Ovary (tissue), 7 donors: ENCODE measurements at regions not wholly inside any gene's neighbourhood (a gene's known extent, or its start where the extent isn't known, plus 50 kb on each side); places are given as distances from the start of the nearest gene placed in this dataset.

Experiments
- DNase-seq, 5 donors: peaks; one replicate each; pipeline ENCODE4 v3.0.0-alpha.2; 2019 to 2020
- H3K27ac ChIP-seq, 2 donors: fragments of 200-600 bp; one replicate each; pipeline versions ENCODE4 v1.5.1 to v1.8.0; 2019 to 2022
- H3K27me3 ChIP-seq: fragments of 200-600 bp; one replicate; pipeline ENCODE4 v1.8.0; 2022
- H3K36me3 ChIP-seq: fragments of 200-600 bp; sonication (generic); one replicate; pipeline ENCODE4 v1.5.1; 2019
- H3K4me1 ChIP-seq: one replicate; pipeline ENCODE4 v1.8.1; 2013; ENCODE audit warnings: mild to moderate bottlenecking, moderate library complexity; ENCODE audit not compliant: insufficient read depth
- H3K4me3 ChIP-seq: fragments of 200-600 bp; sonication (generic); one replicate; pipeline ENCODE4 v1.5.1; 2017
- H3K9me3 ChIP-seq, 2 donors: fragments of 200-600 bp in 1 of 2; sonication (generic) in 1 of 2; one replicate each; pipeline versions ENCODE4 v1.5.1 to v1.8.1; 2013 to 2019; ENCODE audit warnings: mild to moderate bottlenecking in 1 of 2, moderate library complexity in 1 of 2
- CTCF ChIP-seq, 3 donors: fragments of 450-650 bp in 2 of 3; fragments of 200-600 bp in 1 of 3; IDR thresholded peaks; one replicate each; pipeline versions ENCODE4 v1.5.1 to v1.8.0; 2016 to 2022; ENCODE audit warnings: antibody characterized with exemption in 3 of 3, mild to moderate bottlenecking in 1 of 3
- EP300 ChIP-seq: sonication (generic); formaldehyde crosslinking; IDR thresholded peaks from one replicate; pipeline ENCODE4 v1.6.1; 2017; ENCODE audit warnings: antibody characterized with exemption
- POLR2A ChIP-seq: fragments of 450-650 bp; IDR thresholded peaks from one replicate; pipeline ENCODE4 v1.6.1; 2017; ENCODE audit warnings: antibody characterized with exemption, mild to moderate bottlenecking, moderate library complexity
- WGBS, 3 donors: extraction: QIAGEN DNeasy Blood & Tissue Kit in 1 of 3; methylation state at CpG; one replicate each; pipeline versions ENCODE4 v1.1.5 to v1.1.7; 2013 to 2017; 5-methylcytosine and 5-hydroxymethylcytosine counted together
- intact Hi-C, 4 donors: fragments of 100-400 bp; cut with DNase I; formaldehyde crosslinking; loops; one replicate each; pipeline versions ENCODE4 v1.11.0 to v1.15.1; 2022 to 2023
- donor health status: DM: no; HTN: no; CAD: no; lungs with moderate emphysema.
- donor health status: DM: no; HTN: no; CAD: no.
- donor health status: Bipolar disorder and iron deficiency.
- donor health status: DM: no; HTN: no; CAD: no.
- donor health status: DM: yes; HTN: yes; CAD: no.

- Histone ChIP-seq H3K27me3 (no peaks in the 10 kb centered on the region), H3K4me1 (no peaks in the 10 kb centered on the region), H3K27ac (no peak overlapping the region), H3K36me3 (no peaks in the 10 kb centered on the region), H3K4me3 (no peak overlapping the region), H3K9me3 (no peaks in the 10 kb centered on the region)
- intact Hi-C loops, result no loop called here
- TF ChIP-seq POLR2A (no peak), CTCF (IDR thresholded peaks at IDR 0.05) (no peak), EP300 (no peak)
- no peak for DNase-seq
These were observed 595.1 kb downstream of the SNAPC1 start for GRCh38 chr14:62357362-62357761.

DNA sequence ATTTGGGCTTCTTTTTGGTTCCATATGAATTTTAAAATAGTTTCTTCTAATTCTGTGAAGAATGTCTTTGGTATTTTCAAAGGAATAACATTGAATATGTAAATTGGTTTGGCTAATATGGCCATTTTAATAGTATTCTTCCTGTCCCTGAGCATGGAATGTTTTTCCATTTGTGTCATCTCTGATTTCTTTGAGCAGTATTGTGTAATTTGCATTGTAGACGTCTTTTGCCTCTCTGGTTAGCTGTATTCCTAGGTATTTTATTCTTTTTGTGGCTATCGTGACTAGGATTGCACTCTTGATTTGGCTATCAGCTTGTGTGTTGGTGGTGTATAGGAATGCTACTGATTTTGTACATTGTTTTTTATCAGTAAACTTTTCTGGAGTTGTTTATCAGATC, 601.9 kb downstream of the SNAPC1 start:
- no peaks in the 10 kb centered on the region for H3K4me1 ChIP-seq
- H3K27ac ChIP-seq, result no peak overlapping the region
- WGBS, 3 donors, result 52 to 62% (median 61%) methylated on average over 2 of the region's 2 CpGs
- TF ChIP-seq EP300 (no peak), POLR2A (no peak), CTCF (IDR thresholded peaks at IDR 0.05) (no peak)
- H3K4me3 ChIP-seq, result no peak overlapping the region
- intact Hi-C loops, result no loop called here
- no peak for DNase-seq
- no peaks in the 10 kb centered on the region for H3K36me3 ChIP-seq
- H3K27me3 ChIP-seq, result no peaks in the 10 kb centered on the region
- no peaks in the 10 kb centered on the region for H3K9me3 ChIP-seq

- no peaks in the 10 kb centered on the region for H3K27me3 ChIP-seq
- WGBS, 3 donors, result 60 to 67% (median 60%) methylated on average over 4 of the region's 4 CpGs
- H3K4me1 ChIP-seq, result no peaks in the 10 kb centered on the region
- no peak overlapping the region for H3K4me3 ChIP-seq
- DNase-seq, result no peak
- no peaks in the 10 kb centered on the region for H3K9me3 ChIP-seq
- no peak for TF ChIP-seq POLR2A
- TF ChIP-seq EP300, result no peak
- TF ChIP-seq CTCF (IDR thresholded peaks at IDR 0.05), result no peak
- H3K27ac ChIP-seq, result no peak overlapping the region
- H3K36me3 ChIP-seq, result no peaks in the 10 kb centered on the region
- intact Hi-C loops, result no loop called here
These were observed 602.6 kb downstream of the SNAPC1 start for GRCh38 chr14:62364800-62365280.

DNA sequence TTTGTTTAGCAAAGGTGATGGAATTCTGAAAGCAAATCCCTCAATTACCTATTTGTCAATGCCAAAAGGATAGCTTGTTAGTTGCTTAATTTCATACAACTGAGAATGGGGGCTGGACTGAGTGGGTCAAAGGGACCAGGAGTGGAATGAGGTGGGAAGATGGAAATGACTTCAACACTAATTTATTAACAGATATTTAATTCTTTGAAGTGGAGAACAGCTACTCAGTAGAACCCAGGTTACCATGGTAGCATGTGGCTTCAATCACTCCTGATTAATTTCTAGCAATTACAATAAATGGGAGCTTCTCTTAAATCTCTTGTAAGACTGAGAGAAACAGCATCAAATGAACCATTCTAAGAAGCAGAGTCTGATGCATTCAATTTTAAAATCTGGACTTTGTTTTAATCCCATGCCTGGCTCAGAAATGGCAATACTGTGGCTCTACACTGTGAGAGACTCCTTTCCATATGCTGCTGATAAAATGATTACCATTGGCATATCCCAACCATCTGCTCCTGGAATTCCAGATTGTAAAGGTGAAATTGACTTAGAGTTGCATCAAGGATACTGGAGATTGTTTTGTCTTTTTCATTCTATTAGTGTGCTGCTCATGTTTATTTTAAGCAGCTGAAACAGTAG, 607.8 kb downstream of the SNAPC1 start:
- no peak for DNase-seq
- Histone ChIP-seq H3K4me3 (no peak overlapping the region), H3K9me3 (no peaks in the 10 kb centered on the region), H3K27me3 (no peaks in the 10 kb centered on the region), H3K27ac (no peak overlapping the region), H3K4me1 (no peaks in the 10 kb centered on the region), H3K36me3 (no peaks in the 10 kb centered on the region)
- TF ChIP-seq EP300, result no peak
- no peak for TF ChIP-seq CTCF (IDR thresholded peaks at IDR 0.05)
- TF ChIP-seq POLR2A, result no peak
- intact Hi-C loops, result no loop called here
